Endothelial cell (in vitro differentiated cells): ENCODE measurements at regions not wholly inside any gene's neighbourhood (a gene's known extent, or its start where the extent isn't known, plus 50 kb on each side); places are given as distances from the start of the nearest gene placed in this dataset.

Source experiments
- DNase-seq: peaks from one replicate; pipeline ENCODE4 v3.0.0; 2021; ENCODE audit warnings: low spot score
- H3K27ac Mint-ChIP-seq: one replicate; pipeline ENCODE4 v1.8.0; 2021; ENCODE audit warnings: mixed read lengths, inconsistent platforms; ENCODE audit not compliant: unreplicated experiment
- H3K27me3 Mint-ChIP-seq: one replicate; pipeline ENCODE4 v1.8.0; 2021; ENCODE audit warnings: mild to moderate bottlenecking, moderate library complexity, mixed read lengths, inconsistent platforms; ENCODE audit not compliant: unreplicated experiment
- H3K36me3 Mint-ChIP-seq: one replicate; pipeline ENCODE4 v1.8.0; 2021; ENCODE audit warnings: mild to moderate bottlenecking, low read depth, mixed read lengths, inconsistent platforms; ENCODE audit not compliant: unreplicated experiment
- H3K4me1 Mint-ChIP-seq: one replicate; pipeline ENCODE4 v1.8.0; 2021; ENCODE audit warnings: mild to moderate bottlenecking, mixed read lengths, inconsistent platforms; ENCODE audit not compliant: unreplicated experiment
- H3K4me3 Mint-ChIP-seq: one replicate; pipeline ENCODE4 v1.8.0; 2021; ENCODE audit warnings: mild to moderate bottlenecking, mixed read lengths, inconsistent platforms; ENCODE audit not compliant: unreplicated experiment
- H3K9me3 Mint-ChIP-seq: one replicate; pipeline ENCODE4 v1.8.0; 2021; ENCODE audit warnings: mixed read lengths, inconsistent platforms; ENCODE audit not compliant: unreplicated experiment
- CTCF ChIP-seq: fragments of 200-600 bp; sonication (generic); IDR thresholded peaks from one replicate; pipeline ENCODE4 v1.5.0; 2021; ENCODE audit warnings: antibody characterized with exemption; ENCODE audit not compliant: unreplicated experiment

- Mint-ChIP-seq H3K4me3 (no peak overlapping the region), H3K4me1 (no peaks in the 10 kb centered on the region), H3K9me3 (peaks cover 45% of the 10 kb centered on the region), H3K27ac (no peak overlapping the region), H3K27me3 (peaks cover 1% of the 10 kb centered on the region), H3K36me3 (no peaks in the 10 kb centered on the region)
- TF ChIP-seq CTCF, result no peak
- DNase-seq, result no peak
Observed at GRCh38 chr18:78165525-78165924, 814.1 kb upstream of the SALL3 start.

- peaks cover 7% of the 10 kb centered on the region for H3K36me3 Mint-ChIP-seq
- no peaks in the 10 kb centered on the region for H3K4me1 Mint-ChIP-seq
- H3K27me3 Mint-ChIP-seq, result peaks cover 1% of the 10 kb centered on the region
- peaks cover 39% of the 10 kb centered on the region for H3K9me3 Mint-ChIP-seq
- no peak overlapping the region for H3K4me3 Mint-ChIP-seq
- TF ChIP-seq CTCF, result no peak
- no peak overlapping the region for H3K27ac Mint-ChIP-seq
- no peak for DNase-seq
Observed at GRCh38 chr18:78168526-78168925, 811.1 kb upstream of the SALL3 start.

DNA sequence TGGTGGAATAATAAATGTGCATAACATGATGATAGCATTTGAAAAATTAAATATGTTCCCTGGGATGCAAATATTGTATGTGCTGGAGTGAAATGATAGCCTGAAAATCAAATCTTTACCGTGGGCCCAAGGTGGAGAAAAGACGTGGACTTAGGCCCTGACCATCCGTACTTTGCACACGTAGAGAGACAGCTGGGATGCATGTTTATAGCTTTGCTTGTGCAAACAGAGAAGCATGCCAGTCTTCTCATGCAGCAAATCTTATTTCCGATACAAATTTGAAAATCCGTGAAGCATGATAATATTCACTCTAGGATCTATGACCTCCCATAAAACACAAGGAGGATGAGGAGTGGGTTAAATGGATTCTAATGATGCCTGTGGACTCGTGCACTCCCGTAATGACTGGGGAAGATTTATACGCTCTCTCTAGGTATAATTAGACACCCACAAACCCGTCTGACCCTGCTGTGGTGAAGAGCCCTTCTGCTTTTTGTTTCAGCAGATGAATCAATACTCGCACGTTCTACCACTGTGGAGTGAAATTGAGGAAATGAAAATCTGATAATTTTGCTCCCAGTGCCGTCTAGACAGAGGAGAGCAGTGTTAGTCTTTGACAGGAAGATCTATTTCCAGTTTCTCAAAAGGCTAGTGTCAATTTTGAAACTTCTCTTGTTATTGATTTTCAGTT lies 810.3 kb upstream of the SALL3 start:
- no peak for DNase-seq
- H3K27me3 Mint-ChIP-seq, result peaks cover 1% of the 10 kb centered on the region
- no peaks in the 10 kb centered on the region for H3K4me1 Mint-ChIP-seq
- no peak overlapping the region for H3K4me3 Mint-ChIP-seq
- peaks cover 7% of the 10 kb centered on the region for H3K36me3 Mint-ChIP-seq
- no peak overlapping the region for H3K27ac Mint-ChIP-seq
- peaks cover 39% of the 10 kb centered on the region for H3K9me3 Mint-ChIP-seq
- TF ChIP-seq CTCF, result no peak

DNA sequence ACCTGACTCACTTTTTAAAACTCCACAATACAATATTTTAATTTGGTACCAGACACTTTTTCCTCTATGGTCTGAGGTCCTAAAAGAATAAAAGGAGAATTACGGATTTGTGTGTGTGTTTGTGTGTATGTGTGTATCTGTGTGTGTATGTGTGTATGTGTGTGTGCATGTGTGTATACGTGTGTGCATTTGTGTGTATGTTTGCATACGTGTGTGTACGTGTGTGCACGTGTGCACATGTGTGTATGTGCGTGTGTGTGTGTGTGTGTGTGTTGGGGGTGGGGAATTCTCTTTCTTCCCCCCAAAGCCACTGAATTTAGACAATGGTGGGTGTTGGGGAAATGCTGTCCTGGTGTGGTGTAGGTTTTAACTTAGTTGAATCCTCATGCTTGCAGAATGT lies 807.7 kb upstream of the SALL3 start:
- no peak for DNase-seq
- peaks cover 12% of the 10 kb centered on the region for H3K36me3 Mint-ChIP-seq
- no peak for TF ChIP-seq CTCF
- no peak overlapping the region for H3K4me3 Mint-ChIP-seq
- H3K9me3 Mint-ChIP-seq, result peaks cover 46% of the 10 kb centered on the region
- H3K4me1 Mint-ChIP-seq, result no peaks in the 10 kb centered on the region
- H3K27me3 Mint-ChIP-seq, result no peaks in the 10 kb centered on the region
- no peak overlapping the region for H3K27ac Mint-ChIP-seq

DNA sequence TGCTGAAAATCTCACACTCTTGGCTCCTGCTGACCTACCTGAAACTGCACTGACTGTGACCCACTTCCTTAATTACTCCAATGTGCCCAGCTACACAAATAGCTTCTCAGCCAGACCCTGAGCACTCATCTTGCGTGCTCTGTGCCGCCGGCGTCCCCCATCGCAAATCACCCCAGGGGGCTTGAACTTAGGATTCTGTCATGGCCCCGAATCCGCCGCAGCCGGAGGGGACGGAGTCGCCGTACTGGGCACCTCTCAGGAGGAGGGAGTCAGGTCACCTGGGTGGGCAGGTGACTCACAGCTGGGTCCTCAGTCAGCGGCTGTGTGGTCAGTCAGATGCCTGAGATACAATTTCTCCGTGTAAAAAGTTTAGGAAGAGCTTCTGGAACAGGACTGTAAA lies 804.9 kb upstream of the SALL3 start:
- Mint-ChIP-seq H3K36me3 (peaks cover 12% of the 10 kb centered on the region), H3K9me3 (peaks cover 53% of the 10 kb centered on the region), H3K27ac (no peak overlapping the region), H3K27me3 (no peaks in the 10 kb centered on the region), H3K4me1 (no peaks in the 10 kb centered on the region), H3K4me3 (no peak overlapping the region)
- no peak for TF ChIP-seq CTCF
- DNase-seq, result no peak
